H9 (cell line): ENCODE measurements at regions not wholly inside any gene's neighbourhood (a gene's known extent, or its start where the extent isn't known, plus 50 kb on each side); places are given as distances from the start of the nearest gene placed in this dataset.

Experiments used
- DNase-seq: peaks from one replicate; pipeline ENCODE4 v3.0.0-alpha.2; 2017
- H2AFZ ChIP-seq: one replicate; pipeline ENCODE4 v1.6.1; 2013; ENCODE audit warnings: mild to moderate bottlenecking, low read length, control low read depth, moderate library complexity
- H2AK5ac ChIP-seq: 2 replicates; pipeline ENCODE4 v1.6.1; 2013; ENCODE audit warnings: low read length, control low read depth, mixed read lengths; ENCODE audit not compliant: insufficient read length
- H2BK120ac ChIP-seq: one replicate; pipeline ENCODE4 v1.6.1; 2013; ENCODE audit warnings: low read depth, mild to moderate bottlenecking, low read length, control low read depth, inconsistent platforms; ENCODE audit not compliant: poor library complexity, severe bottlenecking
- H2BK12ac ChIP-seq: 2 replicates; pipeline ENCODE4 v1.6.1; 2013; ENCODE audit warnings: low read length, control low read depth, mixed read lengths, low read depth; ENCODE audit not compliant: insufficient read length
- H2BK15ac ChIP-seq: 2 replicates; pipeline ENCODE4 v1.6.1; 2013; ENCODE audit warnings: low read depth, low read length, control low read depth
- H2BK20ac ChIP-seq: one replicate; pipeline ENCODE4 v1.6.1; 2013; ENCODE audit warnings: low read depth, mild to moderate bottlenecking, low read length, control low read depth, inconsistent platforms; ENCODE audit not compliant: poor library complexity, severe bottlenecking
- H2BK5ac ChIP-seq: 2 replicates; pipeline ENCODE4 v1.6.1; 2013; ENCODE audit warnings: low read length, control low read depth, mixed read lengths; ENCODE audit not compliant: insufficient read length
- H3K14ac ChIP-seq: 2 replicates; pipeline ENCODE4 v1.6.1; 2013; ENCODE audit warnings: low read length, control low read depth; ENCODE audit not compliant: insufficient read depth
- H3K18ac ChIP-seq: 2 replicates; pipeline ENCODE4 v1.6.1; 2013; ENCODE audit warnings: low read depth, mild to moderate bottlenecking, mixed read lengths, low read length, control low read depth; ENCODE audit not compliant: insufficient read length
- H3K23ac ChIP-seq: 2 replicates; pipeline ENCODE4 v1.6.1; 2013; ENCODE audit warnings: low read length, control low read depth, mixed read lengths, low read depth; ENCODE audit not compliant: insufficient read length
- H3K23me2 ChIP-seq: 2 replicates; pipeline ENCODE4 v1.6.1; 2013; ENCODE audit warnings: low read depth, mild to moderate bottlenecking, mixed read lengths, low read length, control low read depth; ENCODE audit not compliant: insufficient read length, poor library complexity, severe bottlenecking
- H3K27ac ChIP-seq: 2 replicates; pipeline ENCODE4 v1.5.1; 2013; ENCODE audit warnings: low read length, control low read depth, mixed read lengths, low read depth; ENCODE audit not compliant: insufficient read length
- H3K27me3 ChIP-seq: 2 replicates; pipeline ENCODE4 v1.6.1; 2013; ENCODE audit warnings: low read length, control low read depth, inconsistent platforms; ENCODE audit not compliant: insufficient read depth
- H3K4ac ChIP-seq: 2 replicates; pipeline ENCODE4 v1.6.1; 2013; ENCODE audit warnings: low read depth, mild to moderate bottlenecking, control low read depth, inconsistent platforms, low read length, moderate library complexity
- H3K4me1 ChIP-seq: 2 replicates; pipeline ENCODE4 v1.6.1; 2013; ENCODE audit warnings: low read length, control low read depth, inconsistent platforms; ENCODE audit not compliant: insufficient read depth
- H3K4me2 ChIP-seq: 2 replicates; pipeline ENCODE4 v1.6.1; 2013; ENCODE audit warnings: low read length, control low read depth, mixed read lengths; ENCODE audit not compliant: insufficient read length, insufficient read depth
- H3K56ac ChIP-seq: 2 replicates; pipeline ENCODE4 v1.6.1; 2013; ENCODE audit warnings: low read depth, mild to moderate bottlenecking, mixed read lengths, low read length, control low read depth; ENCODE audit not compliant: insufficient read length
- H3K79me1 ChIP-seq: 2 replicates; pipeline ENCODE4 v1.6.1; 2013; ENCODE audit warnings: low read depth, mild to moderate bottlenecking, moderate library complexity, low read length, control low read depth, inconsistent platforms; ENCODE audit not compliant: insufficient read depth, poor library complexity, severe bottlenecking
- H3K79me2 ChIP-seq: 2 replicates; pipeline ENCODE4 v1.6.1; 2013; ENCODE audit warnings: low read length, control low read depth, inconsistent platforms; ENCODE audit not compliant: insufficient read depth
- H3K9ac ChIP-seq: 2 replicates; pipeline ENCODE4 v1.6.1; 2013; ENCODE audit warnings: low read length, control low read depth, mixed read lengths; ENCODE audit not compliant: insufficient read length; ENCODE audit errors: extremely low read depth
- H3K9me3 ChIP-seq: one replicate; pipeline ENCODE4 v1.6.1; 2013; ENCODE audit warnings: low read depth, low read length, inconsistent platforms; ENCODE audit not compliant: control insufficient read depth
- H3T11ph ChIP-seq: one replicate; pipeline ENCODE4 v1.6.1; 2013; ENCODE audit warnings: mild to moderate bottlenecking, low read length, control low read depth, inconsistent platforms
- H4K20me1 ChIP-seq: one replicate; pipeline ENCODE4 v1.6.1; 2013; ENCODE audit not compliant: control insufficient read depth, insufficient read length, insufficient read depth
- H4K5ac ChIP-seq: 2 replicates; pipeline ENCODE4 v1.6.1; 2013; ENCODE audit warnings: low read depth, mild to moderate bottlenecking, mixed read lengths, low read length, control low read depth; ENCODE audit not compliant: insufficient read length
- H4K8ac ChIP-seq: replicated peaks from 2 replicates; pipeline ENCODE4 v1.6.1; 2013; ENCODE audit warnings: low read length, control low read depth, mixed read lengths, low read depth; ENCODE audit not compliant: insufficient read length
- H4K91ac ChIP-seq: 2 replicates; pipeline ENCODE4 v1.6.1; 2013; ENCODE audit warnings: low read depth, mild to moderate bottlenecking, moderate library complexity, mixed read lengths, low read length, control low read depth; ENCODE audit not compliant: insufficient read length
- H3K27ac Mint-ChIP-seq, 3 experiments: 2 replicates in 2 of 3; 3 replicates in 1 of 3; pipeline ENCODE4 v1.8.0; 2020 to 2021; ENCODE audit warnings: mixed read lengths in 3 of 3, mild to moderate bottlenecking in 1 of 3, moderate library complexity in 1 of 3
- H3K27me3 Mint-ChIP-seq: 2 replicates; pipeline ENCODE4 v1.8.0; 2021; ENCODE audit warnings: low read depth, mild to moderate bottlenecking, moderate library complexity, mixed read lengths
- H3K36me3 Mint-ChIP-seq, 3 experiments: 2 replicates in 2 of 3; 3 replicates in 1 of 3; pipeline ENCODE4 v1.8.0; 2020 to 2021; ENCODE audit warnings: low read depth in 3 of 3, mixed read lengths in 3 of 3; ENCODE audit not compliant: insufficient read depth in 1 of 3
- H3K4me1 Mint-ChIP-seq, 2 experiments: 2 replicates each; pipeline ENCODE4 v1.8.0; 2020; ENCODE audit warnings: mixed read lengths in 2 of 2
- H3K4me3 Mint-ChIP-seq, 2 experiments: 2 replicates in 1 of 2; 3 replicates in 1 of 2; pipeline ENCODE4 v1.8.0; 2020 to 2021; ENCODE audit warnings: mild to moderate bottlenecking in 2 of 2, mixed read lengths in 2 of 2, moderate library complexity in 1 of 2
- H3K9me3 Mint-ChIP-seq, 2 experiments: 2 replicates in 1 of 2; 3 replicates in 1 of 2; pipeline ENCODE4 v1.8.0; 2020; ENCODE audit warnings: mild to moderate bottlenecking in 2 of 2, mixed read lengths in 2 of 2, moderate library complexity in 1 of 2
- WGBS: extraction: QIAGEN DNeasy Blood & Tissue Kit; methylation state at CpG from one replicate; pipeline ENCODE4 v1.1.7; 2013; ENCODE audit warnings: missing lambda C conversion rate, low lambda C conversion rate, mixed read lengths; ENCODE audit not compliant: insufficient read length; ENCODE audit errors: extremely low coverage; 5-methylcytosine and 5-hydroxymethylcytosine counted together
- TF ChIP-seq, protein P1 (sequence below): fragments of 200-600 bp; sonication (generic); conservative IDR thresholded peaks from 3 replicates; pipeline ENCODE4 v1.8.0; 2021; ENCODE audit warnings: antibody characterized with exemption, mild to moderate bottlenecking

DNA sequence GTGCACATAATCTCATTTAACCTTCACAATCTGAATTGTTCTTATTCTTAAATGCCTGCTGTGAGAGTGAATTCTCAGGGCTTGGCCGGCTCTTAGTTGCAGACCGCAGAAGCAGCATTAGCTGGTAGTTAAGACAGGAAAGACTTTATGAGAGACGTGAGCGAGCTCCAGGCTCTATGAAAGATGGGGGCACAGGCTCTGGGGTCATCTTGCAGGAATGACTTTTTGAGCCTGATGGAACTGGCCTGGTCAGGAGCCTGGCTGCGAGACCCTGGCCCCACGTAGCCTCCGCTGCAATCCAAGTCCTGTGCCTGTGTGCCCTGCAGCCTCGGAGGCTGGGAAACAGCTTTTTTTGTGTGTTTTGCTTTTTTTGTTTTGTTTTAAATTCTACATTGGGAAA, 958.8 kb upstream of the ZNF722 start:
- peaks cover 78 to 89% of the 10 kb centered on the region in 2 experiments for H3K9me3 Mint-ChIP-seq
- H3K23ac ChIP-seq = no peak overlapping the region
- H3T11ph ChIP-seq = no peak overlapping the region

More for the DNA sequence above, 958.8 kb upstream of the ZNF722 start:
- H3K79me1 ChIP-seq = no peaks in the 10 kb centered on the region
- H3K23me2 ChIP-seq = no peaks in the 10 kb centered on the region
- TF ChIP-seq, protein P1, sequence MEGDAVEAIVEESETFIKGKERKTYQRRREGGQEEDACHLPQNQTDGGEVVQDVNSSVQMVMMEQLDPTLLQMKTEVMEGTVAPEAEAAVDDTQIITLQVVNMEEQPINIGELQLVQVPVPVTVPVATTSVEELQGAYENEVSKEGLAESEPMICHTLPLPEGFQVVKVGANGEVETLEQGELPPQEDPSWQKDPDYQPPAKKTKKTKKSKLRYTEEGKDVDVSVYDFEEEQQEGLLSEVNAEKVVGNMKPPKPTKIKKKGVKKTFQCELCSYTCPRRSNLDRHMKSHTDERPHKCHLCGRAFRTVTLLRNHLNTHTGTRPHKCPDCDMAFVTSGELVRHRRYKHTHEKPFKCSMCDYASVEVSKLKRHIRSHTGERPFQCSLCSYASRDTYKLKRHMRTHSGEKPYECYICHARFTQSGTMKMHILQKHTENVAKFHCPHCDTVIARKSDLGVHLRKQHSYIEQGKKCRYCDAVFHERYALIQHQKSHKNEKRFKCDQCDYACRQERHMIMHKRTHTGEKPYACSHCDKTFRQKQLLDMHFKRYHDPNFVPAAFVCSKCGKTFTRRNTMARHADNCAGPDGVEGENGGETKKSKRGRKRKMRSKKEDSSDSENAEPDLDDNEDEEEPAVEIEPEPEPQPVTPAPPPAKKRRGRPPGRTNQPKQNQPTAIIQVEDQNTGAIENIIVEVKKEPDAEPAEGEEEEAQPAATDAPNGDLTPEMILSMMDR = no peak
- no peak overlapping the region for H3K18ac ChIP-seq
- no peak overlapping the region for H3K27ac Mint-ChIP-seq
- H2BK120ac ChIP-seq = no peak overlapping the region
- no peak overlapping the region for H2AFZ ChIP-seq
- no peak overlapping the region for H3K56ac ChIP-seq
- H2BK12ac ChIP-seq = no peak overlapping the region
- H2BK15ac ChIP-seq = no peak overlapping the region
- no peak overlapping the region for H4K5ac ChIP-seq
- H2BK5ac ChIP-seq = no peak overlapping the region
- no peak overlapping the region for H2AK5ac ChIP-seq
- H3K4ac ChIP-seq = no peak overlapping the region
- H3K27ac ChIP-seq = no peak overlapping the region
- H3K9ac ChIP-seq = no peak overlapping the region
- no peak overlapping the region for H4K8ac ChIP-seq
- H3K4me1 Mint-ChIP-seq = no peaks in the 10 kb centered on the region
- no peak overlapping the region for H3K4me2 ChIP-seq
- no CpG with 5 or more reads among the region's 8 CpGs for WGBS
- peaks cover 34 to 73% (median 55%) of the 10 kb centered on the region in 3 experiments for H3K36me3 Mint-ChIP-seq
- no peaks in the 10 kb centered on the region for H3K79me2 ChIP-seq
- H2BK20ac ChIP-seq = no peak overlapping the region
- no peak overlapping the region for H3K4me3 Mint-ChIP-seq
- peaks cover 4% of the 10 kb centered on the region for H3K27me3 Mint-ChIP-seq
- H3K9me3 ChIP-seq = peaks cover 97% of the 10 kb centered on the region
- no peaks in the 10 kb centered on the region for H4K20me1 ChIP-seq
- no peak overlapping the region for H3K14ac ChIP-seq
- no peaks in the 10 kb centered on the region for H3K27me3 ChIP-seq
- DNase-seq = no peak
- H4K91ac ChIP-seq = no peak overlapping the region
- H3K4me1 ChIP-seq = no peaks in the 10 kb centered on the region
